Right lobe of liver (tissue), 6 donors: ENCODE measurements at regions not wholly inside any gene's neighbourhood (a gene's known extent, or its start where the extent isn't known, plus 50 kb on each side); places are given as distances from the start of the nearest gene placed in this dataset.
A peak's percentile ranks its signal among the peaks of the same experiment; 100 is the strongest.

Experiments
- ATAC-seq, 4 donors: fragments of 200-7000 bp; cut with Tn5 transposase; one replicate each; pipeline ENCODE4 v1.9.1; 2020; ENCODE audit warnings: mild to moderate bottlenecking in 4 of 4, moderate library complexity in 4 of 4
- DNase-seq, 3 donors: peaks; one replicate each; pipeline ENCODE4 v3.0.0-alpha.2; 2020
- H3K27ac ChIP-seq, 3 donors: fragments of 200-600 bp; one replicate each; pipeline ENCODE4 v1.8.0; 2022
- H3K27me3 ChIP-seq, 2 donors: fragments of 200-600 bp; one replicate each; pipeline ENCODE4 v1.8.0; 2022
- H3K36me3 ChIP-seq, 4 donors: fragments of 200-600 bp; sonication (generic) in 1 of 4; one replicate each; pipeline versions ENCODE4 v1.5.1 to v1.8.0; 2017 to 2022; ENCODE audit warnings: control low read depth in 1 of 4
- H3K4me1 ChIP-seq, 4 donors: fragments of 200-600 bp; sonication (generic) in 1 of 4; one replicate each; pipeline versions ENCODE4 v1.5.1 to v1.8.0; 2017 to 2022; ENCODE audit warnings: control low read depth in 1 of 4
- H3K4me3 ChIP-seq, 3 donors: fragments of 200-600 bp; one replicate each; pipeline ENCODE4 v1.8.0; 2022
- H3K9me3 ChIP-seq, 4 donors: fragments of 200-600 bp; sonication (generic) in 1 of 4; one replicate each; pipeline versions ENCODE4 v1.5.1 to v1.8.0; 2017 to 2022; ENCODE audit warnings: control low read depth in 1 of 4
- CTCF ChIP-seq, 4 donors: fragments of 200-600 bp in 3 of 4; fragments of 450-650 bp in 1 of 4; IDR thresholded peaks; one replicate each; pipeline versions ENCODE4 v1.5.1 to v1.8.0; 2016 to 2022; ENCODE audit warnings: antibody characterized with exemption in 4 of 4, mild to moderate bottlenecking in 2 of 4
- POLR2A ChIP-seq: fragments of 450-650 bp; IDR thresholded peaks from one replicate; pipeline ENCODE4 v1.6.1; 2017; ENCODE audit warnings: antibody characterized with exemption, mild to moderate bottlenecking
- WGBS: methylation state at CpG from one replicate; pipeline ENCODE4 v1.1.6; 2018; ENCODE audit warnings: low coverage, low lambda C conversion rate; ENCODE audit not compliant: insufficient coverage; ENCODE audit errors: missing lambda C conversion rate; 5-methylcytosine and 5-hydroxymethylcytosine counted together
- intact Hi-C, 2 donors: fragments of 100-400 bp; cut with DNase I; formaldehyde crosslinking; loops; one replicate each; pipeline versions ENCODE4 v1.11.2 to v1.14.1; 2022
- donor health status: DM: no; HTN: yes; CAD: no.
- donor health status: DM: no; HTN: no; CAD: no.
- donor health status: DM: no; HTN: no; CAD: no.
- donor health status: DM: no; HTN: yes; CAD: no.
- donor health status: DM: no; HTN: yes; CAD: no.

- Histone ChIP-seq H3K36me3 (no peaks in the 10 kb centered on the region), H3K4me3 (peak overlapping the region; percentile 9 to 42 (median 23)), H3K27ac (peak overlapping the region; percentile 75 to 93 (median 78)), H3K27me3 (no peaks in the 10 kb centered on the region), H3K9me3 (no peaks in the 10 kb centered on the region), H3K4me1 (peaks cover 0 to 18% (median 2%) of the 10 kb centered on the region in 4 donors)
- TF ChIP-seq CTCF (IDR thresholded peaks at IDR 0.05), result no peak
- no peak for TF ChIP-seq POLR2A
- ATAC-seq (peak in 2 of 4 donors; percentile 3 to 6), DNase-seq (no peak)
- intact Hi-C loops, result no loop called here
- WGBS, result 54% methylated on average over 4 of the region's 6 CpGs
Measured at GRCh38 chr6:6810727-6811126, 222.2 kb downstream of the LY86 start.

GRCh38 chr6:6811128-6812009 is 222.8 kb downstream of the LY86 start:
- WGBS, result 4% methylated on average over 16 of the region's 16 CpGs
- Histone ChIP-seq H3K4me1 (peaks cover 0 to 18% (median 2%) of the 10 kb centered on the region in 4 donors), H3K4me3 (peak overlapping the region; percentile 9 to 42 (median 23)), H3K27ac (peak overlapping the region; percentile 75 to 93 (median 78)), H3K27me3 (no peaks in the 10 kb centered on the region), H3K9me3 (no peaks in the 10 kb centered on the region), H3K36me3 (no peaks in the 10 kb centered on the region)
- intact Hi-C loops, result no loop called here
- ATAC-seq (peak; percentile 65 to 82 (median 76)), DNase-seq (peak; percentile 76 to 78 (median 77))
- no peak for TF ChIP-seq CTCF (IDR thresholded peaks at IDR 0.05)
- TF ChIP-seq POLR2A, result peak; percentile 39

GRCh38 chr6:6812427-6812826 is 223.9 kb downstream of the LY86 start:
- intact Hi-C loops, result no loop called here
- H3K27me3 ChIP-seq, result no peaks in the 10 kb centered on the region
- H3K4me1 ChIP-seq, result peaks cover 0 to 18% (median 2%) of the 10 kb centered on the region in 4 donors
- no peaks in the 10 kb centered on the region for H3K9me3 ChIP-seq
- ATAC-seq (no peak), DNase-seq (no peak)
- TF ChIP-seq POLR2A, result no peak
- TF ChIP-seq CTCF (IDR thresholded peaks at IDR 0.05), result no peak
- WGBS, result 100% methylated on average over 1 of the region's 2 CpGs
- H3K36me3 ChIP-seq, result no peaks in the 10 kb centered on the region
- H3K27ac ChIP-seq, result peak overlapping the region in 2 of 3 donors; percentile 78 to 93
- no peak overlapping the region for H3K4me3 ChIP-seq

- Histone ChIP-seq H3K27me3 (no peaks in the 10 kb centered on the region), H3K36me3 (no peaks in the 10 kb centered on the region), H3K9me3 (no peaks in the 10 kb centered on the region), H3K4me1 (peaks cover 0 to 8% (median 0%) of the 10 kb centered on the region in 4 donors), H3K27ac (no peak overlapping the region), H3K4me3 (no peak overlapping the region)
- 68% methylated on average over 4 of the region's 5 CpGs for WGBS
- intact Hi-C loops, result no loop called here
- no peak for DNase-seq
- no peak for ATAC-seq
- TF ChIP-seq POLR2A (no peak), CTCF (IDR thresholded peaks at IDR 0.05) (no peak)
Measured at GRCh38 chr6:6815732-6816131, 227.2 kb downstream of the LY86 start.
